H9 (cell line): ENCODE measurements at regions not wholly inside any gene's neighbourhood (a gene's known extent, or its start where the extent isn't known, plus 50 kb on each side); places are given as distances from the start of the nearest gene placed in this dataset.

ENCODE experiments used
- DNase-seq: peaks from one replicate; pipeline ENCODE4 v3.0.0-alpha.2; 2017
- H2AFZ ChIP-seq: one replicate; pipeline ENCODE4 v1.6.1; 2013; ENCODE audit warnings: mild to moderate bottlenecking, low read length, control low read depth, moderate library complexity
- H2AK5ac ChIP-seq: 2 replicates; pipeline ENCODE4 v1.6.1; 2013; ENCODE audit warnings: low read length, control low read depth, mixed read lengths; ENCODE audit not compliant: insufficient read length
- H2BK120ac ChIP-seq: one replicate; pipeline ENCODE4 v1.6.1; 2013; ENCODE audit warnings: low read depth, mild to moderate bottlenecking, low read length, control low read depth, inconsistent platforms; ENCODE audit not compliant: poor library complexity, severe bottlenecking
- H2BK12ac ChIP-seq: 2 replicates; pipeline ENCODE4 v1.6.1; 2013; ENCODE audit warnings: low read length, control low read depth, mixed read lengths, low read depth; ENCODE audit not compliant: insufficient read length
- H2BK15ac ChIP-seq: 2 replicates; pipeline ENCODE4 v1.6.1; 2013; ENCODE audit warnings: low read depth, low read length, control low read depth
- H2BK20ac ChIP-seq: one replicate; pipeline ENCODE4 v1.6.1; 2013; ENCODE audit warnings: low read depth, mild to moderate bottlenecking, low read length, control low read depth, inconsistent platforms; ENCODE audit not compliant: poor library complexity, severe bottlenecking
- H2BK5ac ChIP-seq: 2 replicates; pipeline ENCODE4 v1.6.1; 2013; ENCODE audit warnings: low read length, control low read depth, mixed read lengths; ENCODE audit not compliant: insufficient read length
- H3K14ac ChIP-seq: 2 replicates; pipeline ENCODE4 v1.6.1; 2013; ENCODE audit warnings: low read length, control low read depth; ENCODE audit not compliant: insufficient read depth
- H3K18ac ChIP-seq: 2 replicates; pipeline ENCODE4 v1.6.1; 2013; ENCODE audit warnings: low read depth, mild to moderate bottlenecking, mixed read lengths, low read length, control low read depth; ENCODE audit not compliant: insufficient read length
- H3K23ac ChIP-seq: 2 replicates; pipeline ENCODE4 v1.6.1; 2013; ENCODE audit warnings: low read length, control low read depth, mixed read lengths, low read depth; ENCODE audit not compliant: insufficient read length
- H3K23me2 ChIP-seq: 2 replicates; pipeline ENCODE4 v1.6.1; 2013; ENCODE audit warnings: low read depth, mild to moderate bottlenecking, mixed read lengths, low read length, control low read depth; ENCODE audit not compliant: insufficient read length, poor library complexity, severe bottlenecking
- H3K27ac ChIP-seq: 2 replicates; pipeline ENCODE4 v1.5.1; 2013; ENCODE audit warnings: low read length, control low read depth, mixed read lengths, low read depth; ENCODE audit not compliant: insufficient read length
- H3K27me3 ChIP-seq: 2 replicates; pipeline ENCODE4 v1.6.1; 2013; ENCODE audit warnings: low read length, control low read depth, inconsistent platforms; ENCODE audit not compliant: insufficient read depth
- H3K4ac ChIP-seq: 2 replicates; pipeline ENCODE4 v1.6.1; 2013; ENCODE audit warnings: low read depth, mild to moderate bottlenecking, control low read depth, inconsistent platforms, low read length, moderate library complexity
- H3K4me1 ChIP-seq: 2 replicates; pipeline ENCODE4 v1.6.1; 2013; ENCODE audit warnings: low read length, control low read depth, inconsistent platforms; ENCODE audit not compliant: insufficient read depth
- H3K4me2 ChIP-seq: 2 replicates; pipeline ENCODE4 v1.6.1; 2013; ENCODE audit warnings: low read length, control low read depth, mixed read lengths; ENCODE audit not compliant: insufficient read length, insufficient read depth
- H3K56ac ChIP-seq: 2 replicates; pipeline ENCODE4 v1.6.1; 2013; ENCODE audit warnings: low read depth, mild to moderate bottlenecking, mixed read lengths, low read length, control low read depth; ENCODE audit not compliant: insufficient read length
- H3K79me1 ChIP-seq: 2 replicates; pipeline ENCODE4 v1.6.1; 2013; ENCODE audit warnings: low read depth, mild to moderate bottlenecking, moderate library complexity, low read length, control low read depth, inconsistent platforms; ENCODE audit not compliant: insufficient read depth, poor library complexity, severe bottlenecking
- H3K79me2 ChIP-seq: 2 replicates; pipeline ENCODE4 v1.6.1; 2013; ENCODE audit warnings: low read length, control low read depth, inconsistent platforms; ENCODE audit not compliant: insufficient read depth
- H3K9ac ChIP-seq: 2 replicates; pipeline ENCODE4 v1.6.1; 2013; ENCODE audit warnings: low read length, control low read depth, mixed read lengths; ENCODE audit not compliant: insufficient read length; ENCODE audit errors: extremely low read depth
- H3K9me3 ChIP-seq: one replicate; pipeline ENCODE4 v1.6.1; 2013; ENCODE audit warnings: low read depth, low read length, inconsistent platforms; ENCODE audit not compliant: control insufficient read depth
- H3T11ph ChIP-seq: one replicate; pipeline ENCODE4 v1.6.1; 2013; ENCODE audit warnings: mild to moderate bottlenecking, low read length, control low read depth, inconsistent platforms
- H4K20me1 ChIP-seq: one replicate; pipeline ENCODE4 v1.6.1; 2013; ENCODE audit not compliant: control insufficient read depth, insufficient read length, insufficient read depth
- H4K5ac ChIP-seq: 2 replicates; pipeline ENCODE4 v1.6.1; 2013; ENCODE audit warnings: low read depth, mild to moderate bottlenecking, mixed read lengths, low read length, control low read depth; ENCODE audit not compliant: insufficient read length
- H4K8ac ChIP-seq: replicated peaks from 2 replicates; pipeline ENCODE4 v1.6.1; 2013; ENCODE audit warnings: low read length, control low read depth, mixed read lengths, low read depth; ENCODE audit not compliant: insufficient read length
- H4K91ac ChIP-seq: 2 replicates; pipeline ENCODE4 v1.6.1; 2013; ENCODE audit warnings: low read depth, mild to moderate bottlenecking, moderate library complexity, mixed read lengths, low read length, control low read depth; ENCODE audit not compliant: insufficient read length
- H3K27ac Mint-ChIP-seq, 3 experiments: 2 replicates in 2 of 3; 3 replicates in 1 of 3; pipeline ENCODE4 v1.8.0; 2020 to 2021; ENCODE audit warnings: mixed read lengths in 3 of 3, mild to moderate bottlenecking in 1 of 3, moderate library complexity in 1 of 3
- H3K27me3 Mint-ChIP-seq: 2 replicates; pipeline ENCODE4 v1.8.0; 2021; ENCODE audit warnings: low read depth, mild to moderate bottlenecking, moderate library complexity, mixed read lengths
- H3K36me3 Mint-ChIP-seq, 3 experiments: 2 replicates in 2 of 3; 3 replicates in 1 of 3; pipeline ENCODE4 v1.8.0; 2020 to 2021; ENCODE audit warnings: low read depth in 3 of 3, mixed read lengths in 3 of 3; ENCODE audit not compliant: insufficient read depth in 1 of 3
- H3K4me1 Mint-ChIP-seq, 2 experiments: 2 replicates each; pipeline ENCODE4 v1.8.0; 2020; ENCODE audit warnings: mixed read lengths in 2 of 2
- H3K4me3 Mint-ChIP-seq, 2 experiments: 2 replicates in 1 of 2; 3 replicates in 1 of 2; pipeline ENCODE4 v1.8.0; 2020 to 2021; ENCODE audit warnings: mild to moderate bottlenecking in 2 of 2, mixed read lengths in 2 of 2, moderate library complexity in 1 of 2
- H3K9me3 Mint-ChIP-seq, 2 experiments: 2 replicates in 1 of 2; 3 replicates in 1 of 2; pipeline ENCODE4 v1.8.0; 2020; ENCODE audit warnings: mild to moderate bottlenecking in 2 of 2, mixed read lengths in 2 of 2, moderate library complexity in 1 of 2
- CTCF ChIP-seq: fragments of 200-600 bp; sonication (generic); conservative IDR thresholded peaks from 3 replicates; pipeline ENCODE4 v1.8.0; 2021; ENCODE audit warnings: antibody characterized with exemption, mild to moderate bottlenecking
- WGBS: extraction: QIAGEN DNeasy Blood & Tissue Kit; methylation state at CpG from one replicate; pipeline ENCODE4 v1.1.7; 2013; ENCODE audit warnings: missing lambda C conversion rate, low lambda C conversion rate, mixed read lengths; ENCODE audit not compliant: insufficient read length; ENCODE audit errors: extremely low coverage; 5-methylcytosine and 5-hydroxymethylcytosine counted together

GRCh38 chr20:48287552-48288170 is 502.4 kb upstream of the SULF2 start:
- no peak overlapping the region for H3K9ac ChIP-seq
- H4K5ac ChIP-seq, result no peak overlapping the region
- no peak overlapping the region for H3K14ac ChIP-seq
- H3K27ac ChIP-seq, result no peak overlapping the region
- no peaks in the 10 kb centered on the region for H3K79me2 ChIP-seq
- TF ChIP-seq CTCF, result no peak
- no peaks in the 10 kb centered on the region for H3K9me3 ChIP-seq
- H3K79me1 ChIP-seq, result no peaks in the 10 kb centered on the region
- no peak overlapping the region for H2AFZ ChIP-seq
- H4K20me1 ChIP-seq, result peaks cover 3% of the 10 kb centered on the region
- no peak overlapping the region for H4K8ac ChIP-seq
- H2BK12ac ChIP-seq, result no peak overlapping the region
- H3K4ac ChIP-seq, result no peak overlapping the region
- H3K23me2 ChIP-seq, result no peaks in the 10 kb centered on the region
- H3K56ac ChIP-seq, result no peak overlapping the region
- DNase-seq, result no peak
- no peak overlapping the region for H2BK120ac ChIP-seq
- H3K27ac Mint-ChIP-seq, result peak overlapping the region in 1 of 3 experiments; percentile 13; a peak in 2 of 7 replicates
- H3K23ac ChIP-seq, result no peak overlapping the region
- no peak overlapping the region for H4K91ac ChIP-seq
- H3K27me3 ChIP-seq, result no peaks in the 10 kb centered on the region
- no peak overlapping the region for H3K4me2 ChIP-seq
- no CpG with 5 or more reads among the region's 6 CpGs for WGBS
- peaks cover 48 to 64% of the 10 kb centered on the region in 2 experiments for H3K4me1 Mint-ChIP-seq
- H3K36me3 Mint-ChIP-seq, result no peaks in the 10 kb centered on the region; a peak in 1 of 7 replicates
- no peaks in the 10 kb centered on the region; the same call in 1 of the 2 replicates for H3K4me1 ChIP-seq
- no peak overlapping the region for H2BK15ac ChIP-seq
- no peak overlapping the region for H3T11ph ChIP-seq
- H3K4me3 Mint-ChIP-seq, result no peak overlapping the region
- H3K9me3 Mint-ChIP-seq, result peaks cover 0 to 2% of the 10 kb centered on the region in 2 experiments; a peak in 1 of 5 replicates
- H3K18ac ChIP-seq, result no peak overlapping the region
- no peak overlapping the region for H2BK20ac ChIP-seq
- peaks cover 4% of the 10 kb centered on the region for H3K27me3 Mint-ChIP-seq
- H2BK5ac ChIP-seq, result no peak overlapping the region
- no peak overlapping the region for H2AK5ac ChIP-seq
